GM12865 (cell line): ENCODE measurements at regions not wholly inside any gene's neighbourhood (a gene's known extent, or its start where the extent isn't known, plus 50 kb on each side); places are given as distances from the start of the nearest gene placed in this dataset.

Experiments used
- DNase-seq: peaks from one replicate; pipeline ENCODE4 v3.0.0; 2010; ENCODE audit warnings: low read depth
- H3K4me3 ChIP-seq: 2 replicates; pipeline ENCODE4 v1.5.1; 2011; ENCODE audit warnings: mild to moderate bottlenecking, low read depth, low read length, control low read depth
- CTCF ChIP-seq: IDR thresholded peaks from 2 replicates; pipeline ENCODE4 v1.5.1; 2011; ENCODE audit warnings: low read length, control low read depth, low read depth, inconsistent platforms; ENCODE audit not compliant: insufficient read depth; ENCODE audit errors: missing control alignments

GRCh38 chr14:55734731-55735130 is 154.7 kb downstream of the KTN1 start:
- TF ChIP-seq CTCF: no peak
- no peak for DNase-seq
- H3K4me3 ChIP-seq: no peak overlapping the region

- no peak overlapping the region for H3K4me3 ChIP-seq
- TF ChIP-seq CTCF: no peak
- no peak for DNase-seq
Measured at GRCh38 chr14:55739967-55740648, 160.1 kb downstream of the KTN1 start.

- no peak for TF ChIP-seq CTCF
- DNase-seq: no peak
- no peak overlapping the region for H3K4me3 ChIP-seq
Measured at GRCh38 chr14:55740649-55740989, 160.6 kb downstream of the KTN1 start.

- H3K4me3 ChIP-seq: no peak overlapping the region
- no peak for DNase-seq
- TF ChIP-seq CTCF: no peak
Measured at GRCh38 chr14:55741240-55741639, 161.2 kb downstream of the KTN1 start.

- no peak for TF ChIP-seq CTCF
- DNase-seq: no peak
- H3K4me3 ChIP-seq: no peak overlapping the region
Measured at GRCh38 chr14:55743551-55743950, 163.5 kb downstream of the KTN1 start.

GRCh38 chr14:55744321-55744720 is 164.3 kb downstream of the KTN1 start:
- DNase-seq: no peak
- TF ChIP-seq CTCF: no peak
- H3K4me3 ChIP-seq: no peak overlapping the region

- TF ChIP-seq CTCF: no peak
- no peak for DNase-seq
- H3K4me3 ChIP-seq: no peak overlapping the region
Measured at GRCh38 chr14:55745906-55746305, 165.9 kb downstream of the KTN1 start.
